ENCODE measurements at regions not wholly inside any gene's neighbourhood (a gene's known extent, or its start where the extent isn't known, plus 50 kb on each side); places are given as distances from the start of the nearest gene placed in this dataset.
A peak's percentile ranks its signal among the peaks of the same experiment; 100 is the strongest.

DNA sequence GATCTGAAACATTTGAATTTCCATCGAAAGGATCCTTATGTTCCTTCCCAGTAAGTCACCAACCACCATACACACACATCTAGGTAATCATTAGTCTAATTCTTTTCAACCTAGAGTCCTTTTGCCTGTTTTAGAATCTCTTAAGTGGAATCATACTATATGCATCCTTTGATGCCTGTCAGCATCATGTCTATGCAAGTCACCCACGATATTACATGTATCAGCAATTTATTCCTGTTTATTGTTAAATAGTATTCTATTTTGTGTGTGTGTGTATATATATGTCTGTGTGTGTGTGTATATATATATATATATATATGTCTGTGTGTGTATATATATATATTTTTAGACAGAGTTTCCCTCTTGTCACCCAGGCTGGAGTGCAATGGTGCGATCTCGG, 78.9 kb upstream of the RPH3AL start:
- Histone ChIP-seq H3K36me3 (peaks cover 0 to 28% (median 6%) of the 10 kb centered on the region in 11 experiments; a peak in 10 of 22 replicates), H3K27me3 (no peaks in the 10 kb centered on the region), H3K4me2 (no peak overlapping the region), H3K9me3 (replicated peaks in 1 of 11) (peaks cover 42 to 68% (median 60%) of the 10 kb centered on the region in 11 experiments), H3K4me3 (no peak overlapping the region), H3K4me1 (peaks cover 0 to 6% (median 0%) of the 10 kb centered on the region in 10 experiments; a peak in 1 of 20 replicates), H4K20me1 (no peaks in the 10 kb centered on the region), H3K27ac (no peak overlapping the region), H3K9ac (no peak overlapping the region)
- no peak for TF ChIP-seq Cebpa-rat (IDR thresholded peaks at IDR 0.05)

DNA sequence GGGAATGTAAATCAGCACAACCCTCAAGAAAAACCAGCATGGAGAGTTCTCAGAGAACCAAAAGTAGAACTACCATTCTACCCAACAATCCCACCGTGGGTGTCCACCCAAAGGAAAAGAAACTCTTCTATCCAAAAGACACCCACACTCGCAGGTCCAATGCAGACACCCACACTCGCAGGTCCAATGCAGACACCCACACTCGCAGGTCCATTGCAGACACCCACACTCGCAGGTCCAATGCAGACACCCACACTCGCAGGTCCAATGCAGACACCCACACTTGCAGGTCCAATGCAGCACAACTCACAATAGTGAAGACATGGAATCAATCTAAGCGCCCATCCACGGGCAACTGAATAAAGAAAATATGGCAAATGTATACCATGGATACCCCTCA, 77.0 kb upstream of the RPH3AL start:
- H3K27ac ChIP-seq: no peak overlapping the region
- peaks cover 0 to 6% (median 0%) of the 10 kb centered on the region in 10 experiments; a peak in 1 of 20 replicates for H3K4me1 ChIP-seq
- no peak overlapping the region for H3K9ac ChIP-seq
- no peaks in the 10 kb centered on the region for H4K20me1 ChIP-seq
- peaks cover 0 to 21% (median 0%) of the 10 kb centered on the region in 11 experiments; a peak in 8 of 22 replicates for H3K36me3 ChIP-seq
- no peaks in the 10 kb centered on the region for H3K27me3 ChIP-seq
- no peak for TF ChIP-seq Cebpa-rat (IDR thresholded peaks at IDR 0.05)
- peaks cover 29 to 56% (median 48%) of the 10 kb centered on the region in 11 experiments for H3K9me3 ChIP-seq (replicated peaks in 1 of 11)
- no peak overlapping the region for H3K4me3 ChIP-seq
- no peak overlapping the region for H3K4me2 ChIP-seq

DNA sequence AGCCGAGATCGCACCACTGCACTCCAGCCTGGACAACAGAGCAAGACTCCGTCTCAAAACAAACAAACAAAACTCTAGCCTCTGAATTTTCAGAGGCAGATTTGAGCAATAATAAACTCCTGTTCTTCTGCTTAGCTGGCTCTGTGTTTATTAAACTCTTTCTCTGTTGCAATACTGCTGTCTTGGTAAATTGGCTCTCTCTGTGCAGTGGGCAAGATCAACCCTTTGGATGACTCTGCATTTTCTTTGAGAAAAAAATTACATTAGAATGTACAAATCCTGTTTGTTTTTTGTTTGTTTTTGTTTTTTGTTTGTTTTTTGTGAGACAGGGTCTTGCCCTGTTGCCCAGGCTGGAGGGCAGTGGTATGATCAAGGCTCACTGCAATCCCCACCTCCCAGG, 75.8 kb upstream of the RPH3AL start:
- H4K20me1 ChIP-seq: no peaks in the 10 kb centered on the region
- no peak overlapping the region for H3K4me2 ChIP-seq
- no peak overlapping the region for H3K9ac ChIP-seq
- TF ChIP-seq Cebpa-rat (IDR thresholded peaks at IDR 0.05): no peak
- peaks cover 0 to 23% (median 0%) of the 10 kb centered on the region in 11 experiments; a peak in 8 of 22 replicates for H3K36me3 ChIP-seq
- no peaks in the 10 kb centered on the region for H3K27me3 ChIP-seq
- H3K4me3 ChIP-seq: peak overlapping the region in 1 of 10 experiments; percentile 19; a peak in 1 of 20 replicates
- peaks cover 29 to 51% (median 48%) of the 10 kb centered on the region in 11 experiments for H3K9me3 ChIP-seq (replicated peaks in 1 of 11)
- peaks cover 0 to 6% (median 0%) of the 10 kb centered on the region in 10 experiments; a peak in 1 of 20 replicates for H3K4me1 ChIP-seq
- no peak overlapping the region for H3K27ac ChIP-seq

DNA sequence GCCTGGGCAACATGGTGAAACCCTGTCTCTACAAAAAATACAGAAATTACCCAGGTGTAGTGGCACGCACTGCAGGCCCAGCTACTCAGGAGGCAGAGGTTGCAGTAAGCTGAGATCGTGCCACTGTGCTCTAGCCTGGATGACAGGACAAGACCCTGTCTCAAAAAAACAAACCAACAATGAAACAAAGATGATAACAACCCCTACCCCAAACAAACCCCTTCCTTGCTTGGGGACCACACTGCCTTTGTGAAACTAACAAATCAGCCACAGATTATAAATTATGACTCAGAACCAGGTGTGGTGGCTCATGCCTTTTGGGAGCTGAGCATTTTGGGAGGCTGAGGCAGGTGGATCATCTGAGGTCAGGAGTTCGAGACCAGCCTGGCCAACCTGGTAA, 75.3 kb upstream of the RPH3AL start:
- Histone ChIP-seq H3K9ac (no peak overlapping the region), H3K36me3 (peaks cover 0 to 23% (median 0%) of the 10 kb centered on the region in 11 experiments; a peak in 8 of 22 replicates), H4K20me1 (no peaks in the 10 kb centered on the region), H3K27me3 (no peaks in the 10 kb centered on the region), H3K4me1 (peaks cover 0 to 4% (median 0%) of the 10 kb centered on the region in 10 experiments; a peak in 1 of 20 replicates), H3K27ac (no peak overlapping the region), H3K9me3 (replicated peaks in 1 of 11) (peaks cover 29 to 49% (median 44%) of the 10 kb centered on the region in 11 experiments), H3K4me3 (no peak overlapping the region), H3K4me2 (no peak overlapping the region)
- TF ChIP-seq Cebpa-rat (IDR thresholded peaks at IDR 0.05): no peak

DNA sequence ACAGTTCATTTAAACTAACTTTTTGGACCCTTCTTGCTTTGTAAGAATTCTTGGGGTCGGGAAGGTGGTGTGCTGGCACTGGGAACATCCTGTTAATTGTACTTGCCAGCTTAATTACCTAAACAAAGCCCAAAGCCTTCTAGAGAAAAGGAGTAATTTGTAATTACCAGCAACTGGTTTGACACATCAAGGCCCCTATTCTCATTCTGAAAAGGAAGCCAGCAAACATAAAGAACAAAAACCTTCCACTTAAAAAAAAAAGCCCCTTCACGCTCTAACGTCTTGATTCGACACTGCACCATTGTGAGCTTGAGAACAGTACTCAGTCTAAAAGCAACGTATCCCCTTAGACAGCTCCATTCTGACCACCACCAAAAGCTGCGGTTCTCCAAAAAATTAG, 74.7 kb upstream of the RPH3AL start:
- H3K36me3 ChIP-seq: peaks cover 0 to 23% (median 0%) of the 10 kb centered on the region in 11 experiments; a peak in 8 of 22 replicates
- H3K27me3 ChIP-seq: no peaks in the 10 kb centered on the region
- H3K9me3 ChIP-seq (replicated peaks in 1 of 11): peaks cover 29 to 45% (median 40%) of the 10 kb centered on the region in 11 experiments
- no peak overlapping the region for H3K4me3 ChIP-seq
- TF ChIP-seq Cebpa-rat (IDR thresholded peaks at IDR 0.05): no peak
- peaks cover 0 to 4% (median 2%) of the 10 kb centered on the region in 10 experiments; a peak in 13 of 20 replicates for H3K4me1 ChIP-seq
- H3K27ac ChIP-seq: no peak overlapping the region
- no peak overlapping the region for H3K9ac ChIP-seq
- no peak overlapping the region for H3K4me2 ChIP-seq
- H4K20me1 ChIP-seq: no peaks in the 10 kb centered on the region

DNA sequence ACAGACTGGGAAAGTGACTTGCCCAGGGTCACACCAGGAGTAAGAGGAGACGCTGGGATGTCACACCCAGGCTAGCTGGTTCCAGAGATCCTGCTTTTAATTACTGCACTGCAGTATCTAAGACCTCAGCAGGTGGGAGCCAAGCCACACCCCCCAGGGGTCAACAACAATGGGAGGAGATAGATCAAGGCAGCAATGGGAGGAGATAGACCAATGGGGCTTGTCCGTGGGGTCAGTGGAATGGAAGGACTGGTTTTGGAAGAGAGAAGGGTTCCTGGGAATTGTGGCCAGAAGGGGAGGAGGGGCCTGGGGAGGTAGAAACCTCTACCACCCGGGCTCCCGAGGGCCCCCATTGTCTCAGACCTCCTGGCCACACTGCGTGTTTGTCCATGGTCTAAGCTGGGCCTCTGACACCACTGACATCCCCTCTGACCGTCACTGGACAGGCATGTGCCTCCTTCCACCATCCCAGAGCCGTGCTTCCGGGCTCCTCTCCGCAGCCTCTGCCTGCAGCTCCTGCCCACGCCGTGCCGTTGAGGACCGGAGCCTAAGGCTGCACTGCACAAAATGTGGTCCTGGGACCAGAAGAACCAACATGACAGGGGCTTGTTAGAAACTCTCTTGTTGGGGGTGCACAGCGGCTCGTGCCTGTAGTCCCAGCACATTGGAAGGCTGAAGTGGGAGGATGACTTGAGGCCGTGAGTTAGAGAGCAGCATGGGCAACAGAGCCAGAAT, 69.8 kb upstream of the RPH3AL start:
- Histone ChIP-seq H3K4me2 (peak overlapping the region in 9 of 11 experiments; percentile 1 to 52 (median 31); a peak in 14 of 22 replicates), H3K27me3 (no peaks in the 10 kb centered on the region), H3K4me3 (no peak overlapping the region), H3K27ac (no peak overlapping the region), H4K20me1 (no peaks in the 10 kb centered on the region), H3K9ac (no peak overlapping the region), H3K36me3 (peaks cover 0 to 6% (median 0%) of the 10 kb centered on the region in 11 experiments; a peak in 1 of 22 replicates), H3K4me1 (peaks cover 9 to 39% (median 35%) of the 10 kb centered on the region in 10 experiments; a peak in 19 of 20 replicates), H3K9me3 (replicated peaks in 1 of 11) (peaks cover 0 to 8% (median 0%) of the 10 kb centered on the region in 11 experiments; a peak in 4 of 22 replicates)
- TF ChIP-seq Cebpa-rat (IDR thresholded peaks at IDR 0.05): no peak

DNA sequence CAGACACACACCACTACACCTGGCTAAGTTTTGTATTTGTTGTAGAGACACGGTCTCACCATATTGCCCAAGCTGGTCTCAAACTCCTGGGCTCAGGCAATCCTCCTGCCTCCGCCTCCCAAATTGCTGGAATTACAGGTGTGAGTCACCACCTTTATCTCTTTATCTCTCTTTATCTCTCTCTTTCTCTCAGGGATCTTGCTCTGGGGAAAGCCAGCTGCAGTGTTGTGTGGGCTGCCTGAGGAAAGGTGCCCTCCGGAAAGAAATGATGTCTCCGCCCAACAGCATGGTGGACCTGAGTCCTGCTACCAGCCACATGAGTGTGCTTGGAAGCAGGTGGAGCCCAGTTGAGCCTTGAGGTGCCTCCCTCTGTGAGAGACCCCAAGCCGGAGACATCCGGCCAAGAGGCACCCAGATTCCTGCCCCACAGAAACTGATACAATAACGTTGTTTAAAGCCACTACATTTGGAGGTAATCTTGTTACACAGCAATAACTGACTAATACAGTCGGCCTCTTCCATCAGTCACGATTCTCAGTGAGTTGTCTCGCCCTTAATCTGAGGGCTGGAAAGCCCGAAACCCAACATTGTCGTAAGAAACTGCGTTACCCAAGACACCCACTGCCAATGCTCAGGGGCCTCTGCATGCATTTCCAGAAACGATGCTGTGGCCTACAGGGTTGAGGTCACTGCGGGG, 68.0 kb upstream of the RPH3AL start:
- TF ChIP-seq Cebpa-rat (IDR thresholded peaks at IDR 0.05): no peak
- peaks cover 0 to 8% (median 0%) of the 10 kb centered on the region in 11 experiments; a peak in 4 of 22 replicates for H3K9me3 ChIP-seq (replicated peaks in 1 of 11)
- 0 out of 22 replicates have a peak overlapping the region, but pooled peaks of 1 of the 11 experiments have one; percentile 47 for H3K4me2 ChIP-seq
- no peaks in the 10 kb centered on the region for H4K20me1 ChIP-seq
- peaks cover 0 to 6% (median 0%) of the 10 kb centered on the region in 11 experiments; a peak in 1 of 22 replicates for H3K36me3 ChIP-seq
- H3K4me3 ChIP-seq: no peak overlapping the region
- peaks cover 0 to 8% (median 3%) of the 10 kb centered on the region in 11 experiments; a peak in 8 of 22 replicates for H3K27me3 ChIP-seq
- H3K9ac ChIP-seq: no peak overlapping the region
- H3K27ac ChIP-seq: no peak overlapping the region
- peaks cover 22 to 56% (median 49%) of the 10 kb centered on the region in 10 experiments for H3K4me1 ChIP-seq

DNA sequence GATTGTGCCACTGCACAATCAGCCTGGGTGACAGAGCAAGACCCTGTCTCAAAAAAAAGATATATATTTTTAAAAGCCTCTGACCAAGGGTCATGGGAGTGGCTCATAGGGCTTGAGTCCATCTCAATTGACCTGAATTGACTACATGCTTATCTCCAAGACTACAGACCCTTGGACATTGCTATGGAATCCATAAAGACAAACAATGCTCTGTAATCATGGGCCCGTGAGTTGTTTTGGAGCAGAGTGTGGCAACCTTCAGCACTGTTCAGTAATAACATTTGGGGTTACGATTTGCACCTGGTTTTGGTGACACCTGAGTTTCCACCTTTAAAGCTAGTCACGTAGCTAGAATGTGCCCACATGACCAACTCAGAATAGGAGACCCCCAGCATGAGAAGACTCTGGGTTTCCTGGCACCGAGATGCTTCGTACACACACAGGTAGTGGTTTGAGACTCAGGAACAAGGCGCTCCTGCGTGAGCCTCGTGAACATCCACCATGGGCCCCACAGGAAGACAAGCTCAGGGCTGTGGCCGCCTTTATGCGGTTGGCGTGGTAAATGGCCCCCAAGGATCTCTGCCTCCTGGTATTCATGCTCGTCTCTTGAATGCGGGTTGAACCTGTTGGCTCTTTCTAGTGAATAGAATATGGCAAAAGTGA, 66.6 kb upstream of the RPH3AL start:
- peaks cover 0 to 8% (median 0%) of the 10 kb centered on the region in 11 experiments; a peak in 4 of 22 replicates for H3K9me3 ChIP-seq (replicated peaks in 1 of 11)
- H3K36me3 ChIP-seq: peaks cover 0 to 6% (median 0%) of the 10 kb centered on the region in 11 experiments; a peak in 1 of 22 replicates
- no peaks in the 10 kb centered on the region for H4K20me1 ChIP-seq
- no peak overlapping the region for H3K9ac ChIP-seq
- H3K27ac ChIP-seq: peak overlapping the region in 3 of 11 experiments; percentile 14 to 44 (median 24); a peak in 2 of 22 replicates
- peak overlapping the region in 10 of 11 experiments; percentile 11 to 89 (median 84); a peak in 12 of 22 replicates for H3K4me2 ChIP-seq
- peaks cover 9 to 22% (median 16%) of the 10 kb centered on the region in 11 experiments for H3K27me3 ChIP-seq
- no peak overlapping the region for H3K4me3 ChIP-seq
- peaks cover 23 to 69% (median 60%) of the 10 kb centered on the region in 10 experiments for H3K4me1 ChIP-seq
- TF ChIP-seq Cebpa-rat (IDR thresholded peaks at IDR 0.05): no peak

Data from BLaER1 treated with 17β-estradiol and CSF1 and Interleukin-3, amounts not matched to agents 10 nM and 100 nM (cell line).